ENCODE measurements at regions not wholly inside any gene's neighbourhood (a gene's known extent, or its start where the extent isn't known, plus 50 kb on each side); places are given as distances from the start of the nearest gene placed in this dataset.

- TF ChIP-seq CTCF (IDR thresholded peaks at IDR 0.05) = no peak
- TF ChIP-seq POLR2A (IDR thresholded peaks at IDR 0.05) = no peak
Observed at GRCh38 chrX:102063445-102064074, 61.9 kb upstream of the TCEAL2 start.

Measured in thyroid gland (tissue), 4 donors.